ENCODE measurements at regions not wholly inside any gene's neighbourhood (a gene's known extent, or its start where the extent isn't known, plus 50 kb on each side); places are given as distances from the start of the nearest gene placed in this dataset.

GRCh38 chr5:17785774-17786173 lies 151.5 kb downstream of the TAF11L14 start:
- TF ChIP-seq CTCF (conservative IDR thresholded peaks at IDR 0.05; ENCODE audit: low read depth, low read length): no peak
- no peak for TF ChIP-seq FOS (IDR thresholded peaks at IDR 0.05; ENCODE audit: low read depth, low read length)
- TF ChIP-seq POLR2A (IDR thresholded peaks at IDR 0.05; ENCODE audit: low read depth, low read length): no peak
- TF ChIP-seq RFX5 (IDR thresholded peaks at IDR 0.05; ENCODE audit: low read depth, low read length): no peak
- TF ChIP-seq CEBPB (IDR thresholded peaks at IDR 0.05; ENCODE audit: low read depth, low read length): no peak
- TF ChIP-seq RAD21 (IDR thresholded peaks at IDR 0.05; ENCODE audit: low read length): no peak
- TF ChIP-seq USF2 (IDR thresholded peaks at IDR 0.05; ENCODE audit: low read depth, low read length): no peak
- no peak for TF ChIP-seq RCOR1 (IDR thresholded peaks at IDR 0.05; ENCODE audit: insufficient replicate concordance, low read length)
- no peak for TF ChIP-seq MXI1 (IDR thresholded peaks at IDR 0.05; ENCODE audit: borderline replicate concordance, low read depth, low read length)
- TF ChIP-seq NFE2L2 (IDR thresholded peaks at IDR 0.05; ENCODE audit: low read depth, low read length): no peak
- no peak for TF ChIP-seq SMC3 (IDR thresholded peaks at IDR 0.05; ENCODE audit: low read depth, low read length)

Data from IMR-90 (cell line).